ENCODE measurements at regions not wholly inside any gene's neighbourhood (a gene's known extent, or its start where the extent isn't known, plus 50 kb on each side); places are given as distances from the start of the nearest gene placed in this dataset.

DNA sequence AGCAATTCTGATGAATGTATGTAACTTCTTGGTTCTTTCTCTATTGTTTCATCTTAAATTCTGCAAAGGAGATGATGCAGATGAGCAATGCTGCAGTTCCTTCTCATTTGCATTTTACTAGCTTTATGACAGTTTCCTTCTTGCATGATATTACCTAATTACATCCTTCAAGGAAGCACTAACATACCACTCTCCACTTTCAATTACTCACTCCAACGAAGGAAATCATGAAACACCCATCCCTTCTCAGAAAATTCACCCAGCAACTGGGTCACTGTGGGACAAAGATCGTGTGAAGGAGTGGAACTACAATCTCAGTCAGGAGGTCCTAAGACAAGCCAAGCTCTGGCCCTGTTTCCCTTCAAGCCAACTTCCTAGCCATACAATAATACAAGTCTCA, 142.3 kb downstream of the CHD1L start:
- Histone ChIP-seq H3K4me3 (replicated peaks in 1 of 2; ENCODE audit: low read depth in 1 of 2, low read length in 2 of 2) (no peak overlapping the region), H3K4me2 (ENCODE audit: low read length) (no peak overlapping the region), H3K9me3 (ENCODE audit: control insufficient read depth in 1 of 2, insufficient read depth in 1 of 2, low read depth in 1 of 2, low read length in 2 of 2) (no peaks in the 10 kb centered on the region), H3K9ac (ENCODE audit: low read length) (no peak overlapping the region), H3K27ac (ENCODE audit: low read depth, low read length) (no peak overlapping the region), H3K27me3 (ENCODE audit: insufficient read depth, low read length) (no peaks in the 10 kb centered on the region), H4K20me1 (ENCODE audit: insufficient read depth) (no peaks in the 10 kb centered on the region), H3K36me3 (ENCODE audit: control insufficient read depth in 1 of 2, insufficient read depth in 2 of 2, low read length in 2 of 2) (no peaks in the 10 kb centered on the region), H3K4me1 (ENCODE audit: control insufficient read depth in 1 of 2, insufficient read depth in 2 of 2, low read length in 2 of 2) (no peaks in the 10 kb centered on the region), H2AFZ (ENCODE audit: low read depth, low read length, poor library complexity, severe bottlenecking) (no peak overlapping the region), H3K79me2 (ENCODE audit: insufficient read depth, low read length) (no peaks in the 10 kb centered on the region), H3K9me2 (ENCODE audit: insufficient read depth) (no peaks in the 10 kb centered on the region)
- ChIA-PET CTCF (no interaction called here), POLR2A (no interaction called here), RAD21 (ENCODE audit: low non-redundant PET in 1 of 2, low total read pairs in 2 of 2, uncharacterized antibody in 2 of 2, unreplicated experiment in 2 of 2) (no interaction called here)
- BruUV-seq (replicated peaks): no TSS peak
- no peak for ATAC-seq
- TF ChIP-seq POLR2AphosphoS5 (IDR thresholded peaks at IDR 0.05; ENCODE audit: low read depth, low read length) (no peak), POLR2A (IDR thresholded peaks at IDR 0.05; ENCODE audit: borderline replicate concordance, extremely low read depth, insufficient read depth, insufficient read length) (no peak), SIN3A (IDR thresholded peaks at IDR 0.05; ENCODE audit: low read depth) (no peak), SRF (IDR thresholded peaks at IDR 0.05; ENCODE audit: low read depth) (no peak), EGR1 (IDR thresholded peaks at IDR 0.05; ENCODE audit: low read depth) (no peak), ZFX (IDR thresholded peaks at IDR 0.05) (no peak), REST (IDR thresholded peaks at IDR 0.05; ENCODE audit: low read depth) (no peak), ZBTB33 (IDR thresholded peaks at IDR 0.05; ENCODE audit: extremely low read depth, insufficient replicate concordance, low read length) (no peak), CBX3 (IDR thresholded peaks at IDR 0.05; ENCODE audit: low read depth) (no peak), CEBPB (IDR thresholded peaks at IDR 0.05; ENCODE audit: low read depth) (no peak), RAD21 (IDR thresholded peaks at IDR 0.05; ENCODE audit: low read depth) (no peak), FOSL1 (IDR thresholded peaks at IDR 0.05; ENCODE audit: low read depth) (no peak), JUND (IDR thresholded peaks at IDR 0.05) (no peak), SP1 (IDR thresholded peaks at IDR 0.05; ENCODE audit: low read depth) (no peak), TCF7L2 (IDR thresholded peaks at IDR 0.05; ENCODE audit: borderline replicate concordance, extremely low read depth, insufficient read depth, insufficient read length) (no peak)
- TF ChIP-seq, protein P1, sequence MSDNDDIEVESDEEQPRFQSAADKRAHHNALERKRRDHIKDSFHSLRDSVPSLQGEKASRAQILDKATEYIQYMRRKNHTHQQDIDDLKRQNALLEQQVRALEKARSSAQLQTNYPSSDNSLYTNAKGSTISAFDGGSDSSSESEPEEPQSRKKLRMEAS (IDR thresholded peaks at IDR 0.05): no peak
- TF ChIP-seq, protein P2, sequence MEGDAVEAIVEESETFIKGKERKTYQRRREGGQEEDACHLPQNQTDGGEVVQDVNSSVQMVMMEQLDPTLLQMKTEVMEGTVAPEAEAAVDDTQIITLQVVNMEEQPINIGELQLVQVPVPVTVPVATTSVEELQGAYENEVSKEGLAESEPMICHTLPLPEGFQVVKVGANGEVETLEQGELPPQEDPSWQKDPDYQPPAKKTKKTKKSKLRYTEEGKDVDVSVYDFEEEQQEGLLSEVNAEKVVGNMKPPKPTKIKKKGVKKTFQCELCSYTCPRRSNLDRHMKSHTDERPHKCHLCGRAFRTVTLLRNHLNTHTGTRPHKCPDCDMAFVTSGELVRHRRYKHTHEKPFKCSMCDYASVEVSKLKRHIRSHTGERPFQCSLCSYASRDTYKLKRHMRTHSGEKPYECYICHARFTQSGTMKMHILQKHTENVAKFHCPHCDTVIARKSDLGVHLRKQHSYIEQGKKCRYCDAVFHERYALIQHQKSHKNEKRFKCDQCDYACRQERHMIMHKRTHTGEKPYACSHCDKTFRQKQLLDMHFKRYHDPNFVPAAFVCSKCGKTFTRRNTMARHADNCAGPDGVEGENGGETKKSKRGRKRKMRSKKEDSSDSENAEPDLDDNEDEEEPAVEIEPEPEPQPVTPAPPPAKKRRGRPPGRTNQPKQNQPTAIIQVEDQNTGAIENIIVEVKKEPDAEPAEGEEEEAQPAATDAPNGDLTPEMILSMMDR (IDR thresholded peaks at IDR 0.05 in 2 of 3, conservative IDR thresholded peaks at IDR 0.05 in 1 of 3; ENCODE audit: borderline replicate concordance in 1 of 3, insufficient read depth in 1 of 3, low read depth in 2 of 3, low read length in 2 of 3): no peak
- no peak for DNase-seq (ENCODE audit: low read depth, low spot score)
- intact Hi-C loops (cut with micrococcal nuclease): no loop called here
